Transverse colon (tissue), 4 donors: ENCODE measurements at regions not wholly inside any gene's neighbourhood (a gene's known extent, or its start where the extent isn't known, plus 50 kb on each side); places are given as distances from the start of the nearest gene placed in this dataset.

Source experiments
- CTCF ChIP-seq, 5 experiments: fragments of 200-600 bp in 3 of 5; fragments of 450-650 bp in 2 of 5; sonication (generic) in 3 of 5; IDR thresholded peaks; 1 replicate in 2 of 5; 2 replicates in 3 of 5; pipeline ENCODE4 v1.5.1; 2016 to 2017; ENCODE audit warnings: antibody characterized with exemption in 5 of 5, inconsistent platforms in 3 of 5, mild to moderate bottlenecking in 2 of 5, moderate library complexity in 1 of 5
- POLR2A ChIP-seq: fragments of 450-650 bp; IDR thresholded peaks from one replicate; pipeline ENCODE4 v1.6.1; 2016; ENCODE audit warnings: antibody characterized with exemption, mild to moderate bottlenecking, moderate library complexity
- POLR2AphosphoS5 ChIP-seq, 3 donors: sonication (generic); formaldehyde crosslinking; IDR thresholded peaks; one replicate each; pipeline ENCODE4 v1.6.1; 2016; ENCODE audit warnings: antibody characterized with exemption in 3 of 3

GRCh38 chr6:168849459-168849858, 404.2 kb downstream of the THBS2 start:
- TF ChIP-seq CTCF (IDR thresholded peaks at IDR 0.05), result no peak
- no peak for TF ChIP-seq POLR2A
- TF ChIP-seq POLR2AphosphoS5 (IDR thresholded peaks at IDR 0.05), result no peak
